ENCODE measurements at regions not wholly inside any gene's neighbourhood (a gene's known extent, or its start where the extent isn't known, plus 50 kb on each side); places are given as distances from the start of the nearest gene placed in this dataset.

DNA sequence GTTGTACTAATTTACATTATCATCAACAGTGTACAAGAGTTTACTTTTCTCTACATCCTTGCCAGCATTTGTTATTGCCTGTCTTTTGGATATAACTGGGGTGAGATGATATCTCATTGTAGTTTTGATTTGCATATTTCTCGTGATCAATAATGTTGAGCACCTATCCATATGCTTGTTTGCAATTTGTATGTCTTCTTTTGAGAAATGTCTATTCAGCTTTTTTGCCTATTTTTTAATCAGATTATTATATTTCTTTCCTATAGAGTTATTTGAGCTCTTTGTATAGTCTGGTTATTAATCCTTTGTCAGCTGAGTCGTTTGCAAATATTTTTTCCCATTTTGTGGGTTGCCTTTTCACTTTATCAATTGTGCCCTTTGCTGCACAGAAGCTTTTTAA lies 540.8 kb upstream of the SGO1 start:
- TF ChIP-seq, protein P1, sequence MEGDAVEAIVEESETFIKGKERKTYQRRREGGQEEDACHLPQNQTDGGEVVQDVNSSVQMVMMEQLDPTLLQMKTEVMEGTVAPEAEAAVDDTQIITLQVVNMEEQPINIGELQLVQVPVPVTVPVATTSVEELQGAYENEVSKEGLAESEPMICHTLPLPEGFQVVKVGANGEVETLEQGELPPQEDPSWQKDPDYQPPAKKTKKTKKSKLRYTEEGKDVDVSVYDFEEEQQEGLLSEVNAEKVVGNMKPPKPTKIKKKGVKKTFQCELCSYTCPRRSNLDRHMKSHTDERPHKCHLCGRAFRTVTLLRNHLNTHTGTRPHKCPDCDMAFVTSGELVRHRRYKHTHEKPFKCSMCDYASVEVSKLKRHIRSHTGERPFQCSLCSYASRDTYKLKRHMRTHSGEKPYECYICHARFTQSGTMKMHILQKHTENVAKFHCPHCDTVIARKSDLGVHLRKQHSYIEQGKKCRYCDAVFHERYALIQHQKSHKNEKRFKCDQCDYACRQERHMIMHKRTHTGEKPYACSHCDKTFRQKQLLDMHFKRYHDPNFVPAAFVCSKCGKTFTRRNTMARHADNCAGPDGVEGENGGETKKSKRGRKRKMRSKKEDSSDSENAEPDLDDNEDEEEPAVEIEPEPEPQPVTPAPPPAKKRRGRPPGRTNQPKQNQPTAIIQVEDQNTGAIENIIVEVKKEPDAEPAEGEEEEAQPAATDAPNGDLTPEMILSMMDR (IDR thresholded peaks at IDR 0.05), result no peak
- no peak for TF ChIP-seq POLR2A (IDR thresholded peaks at IDR 0.05)

All from thyroid gland (tissue), 4 donors.